Ascending aorta (tissue), 2 donors: ENCODE measurements at regions not wholly inside any gene's neighbourhood (a gene's known extent, or its start where the extent isn't known, plus 50 kb on each side); places are given as distances from the start of the nearest gene placed in this dataset.

Experiments
- DNase-seq, 2 donors: peaks; one replicate each; pipeline ENCODE4 v3.0.0-alpha.2; 2019; ENCODE audit warnings: low spot score in 2 of 2
- H3K27ac ChIP-seq, 2 donors: fragments of 200-600 bp; sonication (generic); one replicate each; pipeline ENCODE4 v1.5.1; 2016 to 2017; ENCODE audit warnings: mild to moderate bottlenecking in 1 of 2
- H3K27me3 ChIP-seq: fragments of 200-600 bp; sonication (generic); one replicate; pipeline ENCODE4 v1.5.1; 2017
- H3K36me3 ChIP-seq, 2 donors: fragments of 200-600 bp; sonication (generic); one replicate each; pipeline ENCODE4 v1.5.1; 2016
- H3K4me1 ChIP-seq, 2 donors: fragments of 200-600 bp; sonication (generic); one replicate each; pipeline ENCODE4 v1.5.1; 2016 to 2017; ENCODE audit warnings: mild to moderate bottlenecking in 1 of 2
- H3K4me3 ChIP-seq, 2 donors: fragments of 200-600 bp; sonication (generic); one replicate each; pipeline ENCODE4 v1.5.1; 2016 to 2017; ENCODE audit warnings: mild to moderate bottlenecking in 1 of 2
- H3K9me3 ChIP-seq, 2 donors: fragments of 200-600 bp; sonication (generic); one replicate each; pipeline ENCODE4 v1.5.1; 2016
- intact Hi-C: fragments of 100-400 bp; cut with DNase I; formaldehyde crosslinking; loops from one replicate; pipeline ENCODE4 v1.15.1; 2023
- TF ChIP-seq, protein P1 (sequence below), 3 experiments: fragments of 200-600 bp in 2 of 3; fragments of 450-650 bp in 1 of 3; sonication (generic) in 2 of 3; IDR thresholded peaks; one replicate each; pipeline ENCODE4 v1.5.1; 2016 to 2019; ENCODE audit warnings: antibody characterized with exemption in 3 of 3, mild to moderate bottlenecking in 1 of 3, moderate library complexity in 1 of 3

DNA sequence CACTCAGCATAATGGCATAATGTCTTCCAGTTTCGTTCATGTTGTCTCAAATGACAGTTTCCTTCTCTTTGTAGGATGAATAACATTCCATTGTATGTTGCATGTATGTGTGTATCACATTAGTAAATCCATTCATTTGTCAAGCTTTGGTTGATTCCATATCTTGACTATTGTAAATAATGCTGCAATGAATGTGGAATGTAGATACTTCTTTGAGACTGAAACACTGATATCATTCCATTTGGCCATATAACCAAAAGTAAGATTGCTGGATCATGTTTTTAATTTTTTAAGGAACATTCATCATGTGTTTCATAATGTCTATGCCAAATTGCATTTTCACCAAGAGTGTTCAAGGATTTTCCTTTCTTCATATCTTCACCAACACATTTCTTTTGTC lies 1711.4 kb upstream of the PIK3C3 start:
- intact Hi-C loops: no loop called here
- no peak overlapping the region for H3K4me3 ChIP-seq
- no peak overlapping the region for H3K27ac ChIP-seq
- no peaks in the 10 kb centered on the region for H3K9me3 ChIP-seq
- TF ChIP-seq, protein P1, sequence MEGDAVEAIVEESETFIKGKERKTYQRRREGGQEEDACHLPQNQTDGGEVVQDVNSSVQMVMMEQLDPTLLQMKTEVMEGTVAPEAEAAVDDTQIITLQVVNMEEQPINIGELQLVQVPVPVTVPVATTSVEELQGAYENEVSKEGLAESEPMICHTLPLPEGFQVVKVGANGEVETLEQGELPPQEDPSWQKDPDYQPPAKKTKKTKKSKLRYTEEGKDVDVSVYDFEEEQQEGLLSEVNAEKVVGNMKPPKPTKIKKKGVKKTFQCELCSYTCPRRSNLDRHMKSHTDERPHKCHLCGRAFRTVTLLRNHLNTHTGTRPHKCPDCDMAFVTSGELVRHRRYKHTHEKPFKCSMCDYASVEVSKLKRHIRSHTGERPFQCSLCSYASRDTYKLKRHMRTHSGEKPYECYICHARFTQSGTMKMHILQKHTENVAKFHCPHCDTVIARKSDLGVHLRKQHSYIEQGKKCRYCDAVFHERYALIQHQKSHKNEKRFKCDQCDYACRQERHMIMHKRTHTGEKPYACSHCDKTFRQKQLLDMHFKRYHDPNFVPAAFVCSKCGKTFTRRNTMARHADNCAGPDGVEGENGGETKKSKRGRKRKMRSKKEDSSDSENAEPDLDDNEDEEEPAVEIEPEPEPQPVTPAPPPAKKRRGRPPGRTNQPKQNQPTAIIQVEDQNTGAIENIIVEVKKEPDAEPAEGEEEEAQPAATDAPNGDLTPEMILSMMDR (IDR thresholded peaks at IDR 0.05): no peak
- H3K36me3 ChIP-seq: no peaks in the 10 kb centered on the region
- no peak for DNase-seq
- H3K27me3 ChIP-seq: no peaks in the 10 kb centered on the region
- H3K4me1 ChIP-seq: no peaks in the 10 kb centered on the region

DNA sequence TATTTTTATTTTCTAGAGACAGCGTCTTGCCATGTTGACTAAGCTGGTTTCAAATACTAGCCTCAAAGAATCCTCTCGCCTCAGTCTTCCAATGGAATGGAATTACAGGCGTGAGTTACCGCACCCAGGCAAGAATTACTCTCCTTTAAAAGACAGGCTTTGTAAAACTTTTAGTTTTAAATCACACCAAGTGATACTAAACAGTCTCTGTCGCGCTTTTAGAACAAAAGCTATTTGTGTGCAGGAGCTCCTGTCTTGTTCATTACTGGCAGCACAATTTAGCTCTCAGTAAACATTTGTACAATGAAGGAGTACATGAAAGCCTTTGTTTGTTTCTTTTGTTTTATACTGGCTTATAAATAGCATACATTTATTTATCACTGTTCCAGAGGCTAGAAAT lies 1719.2 kb upstream of the PIK3C3 start:
- no peak for DNase-seq
- H3K27me3 ChIP-seq: no peaks in the 10 kb centered on the region
- no peaks in the 10 kb centered on the region for H3K4me1 ChIP-seq
- intact Hi-C loops: no loop called here
- H3K36me3 ChIP-seq: no peaks in the 10 kb centered on the region
- no peak overlapping the region for H3K4me3 ChIP-seq
- TF ChIP-seq, protein P1 (IDR thresholded peaks at IDR 0.05): no peak
- H3K9me3 ChIP-seq: no peaks in the 10 kb centered on the region
- H3K27ac ChIP-seq: no peak overlapping the region

DNA sequence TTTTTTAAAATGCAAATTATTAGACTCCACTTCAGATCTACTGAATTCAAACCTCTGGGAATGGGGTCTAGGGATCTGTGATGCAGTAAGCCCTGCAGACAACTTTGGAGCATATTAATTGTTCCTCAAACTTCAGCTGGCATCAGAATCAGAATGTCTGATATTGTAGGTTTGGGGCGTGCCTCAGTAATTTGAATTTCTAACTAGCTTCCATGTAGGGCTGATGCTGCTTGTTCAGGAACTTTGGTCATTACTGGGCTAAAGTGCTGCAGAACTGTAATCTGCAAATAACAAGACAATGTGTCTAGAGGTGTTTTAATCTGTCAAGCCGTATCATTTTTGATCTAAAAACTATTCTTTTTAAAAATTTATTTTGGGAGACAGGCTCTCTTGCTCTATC lies 1719.7 kb upstream of the PIK3C3 start:
- intact Hi-C loops: no loop called here
- H3K4me1 ChIP-seq: no peaks in the 10 kb centered on the region
- H3K9me3 ChIP-seq: no peaks in the 10 kb centered on the region
- H3K36me3 ChIP-seq: no peaks in the 10 kb centered on the region
- H3K4me3 ChIP-seq: no peak overlapping the region
- no peak for DNase-seq
- H3K27ac ChIP-seq: no peak overlapping the region
- H3K27me3 ChIP-seq: no peaks in the 10 kb centered on the region
- TF ChIP-seq, protein P1 (IDR thresholded peaks at IDR 0.05): no peak

DNA sequence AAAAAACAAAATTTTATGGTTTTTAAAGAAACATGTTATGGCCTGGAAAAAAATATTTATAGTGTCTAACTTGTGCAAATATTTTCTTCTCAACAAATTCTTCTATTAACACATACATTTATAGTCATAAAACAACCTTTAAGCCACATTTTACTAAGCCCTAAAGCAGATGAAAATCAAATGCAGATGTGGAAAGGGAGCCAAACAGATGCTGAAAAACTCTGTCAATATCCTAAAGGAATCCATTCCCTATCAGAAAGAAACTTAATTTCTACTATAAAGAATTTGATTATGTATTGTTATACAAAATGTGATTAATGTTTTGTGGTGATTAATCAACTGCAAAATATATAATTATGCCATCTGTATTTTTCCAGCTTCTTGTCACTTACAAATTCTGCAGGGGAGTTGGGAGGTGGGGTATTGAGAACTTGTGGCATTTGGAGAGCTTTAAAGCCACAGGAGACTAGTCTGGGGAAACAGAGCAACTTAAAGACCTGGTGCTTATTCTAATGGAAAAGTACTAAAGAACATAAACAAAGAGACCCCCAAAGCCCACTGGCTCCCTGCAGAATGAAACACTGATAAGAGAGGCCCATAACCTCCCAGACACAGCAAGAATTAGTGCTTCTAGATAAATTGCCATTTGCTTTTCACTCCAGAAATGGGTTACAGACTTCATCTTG lies 1721.0 kb upstream of the PIK3C3 start:
- Histone ChIP-seq H3K4me1 (no peaks in the 10 kb centered on the region), H3K4me3 (no peak overlapping the region), H3K27ac (no peak overlapping the region), H3K27me3 (no peaks in the 10 kb centered on the region), H3K36me3 (no peaks in the 10 kb centered on the region), H3K9me3 (no peaks in the 10 kb centered on the region)
- intact Hi-C loops: no loop called here
- TF ChIP-seq, protein P1 (IDR thresholded peaks at IDR 0.05): no peak
- no peak for DNase-seq

DNA sequence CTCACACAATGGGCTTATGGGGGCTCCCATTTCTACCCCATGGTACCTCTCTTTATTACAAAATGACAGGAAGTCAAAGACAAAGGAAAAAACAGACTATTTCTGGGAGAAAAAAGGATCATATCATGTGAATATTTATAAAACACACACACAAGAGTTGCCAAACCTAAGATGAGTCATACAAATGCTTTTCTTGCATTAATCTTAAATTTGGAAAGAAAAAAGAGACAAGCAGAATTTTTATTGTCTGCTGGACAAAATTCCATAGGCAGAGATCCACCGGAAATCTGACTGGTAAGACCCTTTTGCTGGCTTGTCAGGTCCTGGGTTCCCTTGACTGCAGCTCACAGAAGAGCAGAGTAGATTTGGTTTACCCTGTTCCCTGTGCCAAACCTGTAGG lies 1732.3 kb upstream of the PIK3C3 start:
- H3K4me3 ChIP-seq: no peak overlapping the region
- no peaks in the 10 kb centered on the region for H3K9me3 ChIP-seq
- intact Hi-C loops: no loop called here
- no peaks in the 10 kb centered on the region for H3K36me3 ChIP-seq
- no peaks in the 10 kb centered on the region for H3K27me3 ChIP-seq
- H3K4me1 ChIP-seq: no peaks in the 10 kb centered on the region
- DNase-seq: no peak
- H3K27ac ChIP-seq: no peak overlapping the region
- TF ChIP-seq, protein P1 (IDR thresholded peaks at IDR 0.05): no peak

DNA sequence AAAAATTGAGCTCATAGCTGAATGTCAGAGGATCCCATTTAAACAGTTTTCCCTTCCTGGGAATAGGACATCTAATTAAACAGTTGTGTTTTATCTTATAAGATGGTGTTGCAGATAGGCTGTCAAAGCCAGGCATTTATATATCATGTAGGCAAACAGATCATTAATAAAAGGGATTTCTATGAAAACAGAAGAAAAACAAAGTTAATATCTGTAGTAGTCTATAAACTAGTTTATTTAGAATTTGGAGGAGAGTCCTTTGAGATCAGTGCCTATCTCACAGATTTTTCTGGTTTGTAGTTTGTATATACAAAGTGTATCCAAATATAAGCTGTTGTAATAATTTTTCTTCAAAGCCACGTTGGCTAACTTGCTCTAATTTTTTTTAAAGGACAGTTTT lies 1738.2 kb upstream of the PIK3C3 start:
- TF ChIP-seq, protein P1 (IDR thresholded peaks at IDR 0.05): no peak
- Histone ChIP-seq H3K9me3 (no peaks in the 10 kb centered on the region), H3K27me3 (no peaks in the 10 kb centered on the region), H3K4me1 (no peaks in the 10 kb centered on the region), H3K4me3 (no peak overlapping the region), H3K27ac (no peak overlapping the region), H3K36me3 (no peaks in the 10 kb centered on the region)
- intact Hi-C loops: no loop called here
- no peak for DNase-seq
